ENCODE measurements at regions not wholly inside any gene's neighbourhood (a gene's known extent, or its start where the extent isn't known, plus 50 kb on each side); places are given as distances from the start of the nearest gene placed in this dataset.

DNA sequence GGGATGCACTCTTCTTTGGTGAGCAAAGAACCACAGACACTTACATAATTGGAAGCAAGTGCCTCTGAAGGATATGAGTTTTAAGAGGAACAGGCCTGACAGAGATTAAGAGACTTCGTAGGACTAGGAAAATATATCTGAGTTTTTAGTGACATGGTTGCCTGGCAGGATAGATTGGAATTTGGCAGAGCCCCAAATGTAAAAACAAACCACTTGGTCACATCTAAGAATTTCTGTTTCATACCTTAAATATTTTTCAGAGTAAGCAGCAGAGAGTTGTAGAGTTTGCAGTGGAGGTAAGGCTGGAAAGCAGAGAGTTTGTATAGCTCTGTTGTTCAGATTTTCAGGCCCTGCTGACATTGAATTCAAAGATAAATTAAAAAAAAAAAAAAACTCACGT, 150.1 kb upstream of the MAGEB2 start:
- DNase-seq (ENCODE audit: low spot score): no peak
- in situ Hi-C loops (cut with MboI; ENCODE audit: low sequenced_read_pairs, unreplicated experiment): no loop called here
- TF ChIP-seq, protein P1, sequence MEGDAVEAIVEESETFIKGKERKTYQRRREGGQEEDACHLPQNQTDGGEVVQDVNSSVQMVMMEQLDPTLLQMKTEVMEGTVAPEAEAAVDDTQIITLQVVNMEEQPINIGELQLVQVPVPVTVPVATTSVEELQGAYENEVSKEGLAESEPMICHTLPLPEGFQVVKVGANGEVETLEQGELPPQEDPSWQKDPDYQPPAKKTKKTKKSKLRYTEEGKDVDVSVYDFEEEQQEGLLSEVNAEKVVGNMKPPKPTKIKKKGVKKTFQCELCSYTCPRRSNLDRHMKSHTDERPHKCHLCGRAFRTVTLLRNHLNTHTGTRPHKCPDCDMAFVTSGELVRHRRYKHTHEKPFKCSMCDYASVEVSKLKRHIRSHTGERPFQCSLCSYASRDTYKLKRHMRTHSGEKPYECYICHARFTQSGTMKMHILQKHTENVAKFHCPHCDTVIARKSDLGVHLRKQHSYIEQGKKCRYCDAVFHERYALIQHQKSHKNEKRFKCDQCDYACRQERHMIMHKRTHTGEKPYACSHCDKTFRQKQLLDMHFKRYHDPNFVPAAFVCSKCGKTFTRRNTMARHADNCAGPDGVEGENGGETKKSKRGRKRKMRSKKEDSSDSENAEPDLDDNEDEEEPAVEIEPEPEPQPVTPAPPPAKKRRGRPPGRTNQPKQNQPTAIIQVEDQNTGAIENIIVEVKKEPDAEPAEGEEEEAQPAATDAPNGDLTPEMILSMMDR (IDR thresholded peaks at IDR 0.05; ENCODE audit: borderline replicate concordance, control extremely low read depth, extremely low read depth, insufficient read depth, missing control alignments): no peak

DNA sequence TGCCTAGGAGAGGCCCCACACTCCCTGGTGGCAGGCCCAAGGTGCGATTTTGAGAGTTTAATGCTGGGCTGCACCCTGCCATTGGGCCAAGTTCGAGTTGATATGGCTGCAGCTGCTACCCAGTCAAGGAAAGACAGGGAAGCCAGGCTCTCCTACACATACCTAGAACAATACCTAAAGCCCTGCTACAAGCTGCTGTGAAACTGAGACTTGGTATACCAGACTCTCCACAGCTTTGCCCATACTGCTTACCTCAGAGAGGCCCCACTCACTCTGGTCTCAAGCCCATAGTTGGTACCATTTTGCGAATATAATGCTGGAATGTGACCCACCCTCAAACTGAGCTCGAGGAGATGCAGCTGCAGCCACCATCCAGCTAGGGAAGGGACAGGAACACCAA, 147.7 kb upstream of the MAGEB2 start:
- TF ChIP-seq, protein P1 (IDR thresholded peaks at IDR 0.05; ENCODE audit: borderline replicate concordance, control extremely low read depth, extremely low read depth, insufficient read depth, missing control alignments): no peak
- no peak for DNase-seq (ENCODE audit: low spot score)
- in situ Hi-C loops (cut with MboI; ENCODE audit: low sequenced_read_pairs, unreplicated experiment): no loop called here

DNA sequence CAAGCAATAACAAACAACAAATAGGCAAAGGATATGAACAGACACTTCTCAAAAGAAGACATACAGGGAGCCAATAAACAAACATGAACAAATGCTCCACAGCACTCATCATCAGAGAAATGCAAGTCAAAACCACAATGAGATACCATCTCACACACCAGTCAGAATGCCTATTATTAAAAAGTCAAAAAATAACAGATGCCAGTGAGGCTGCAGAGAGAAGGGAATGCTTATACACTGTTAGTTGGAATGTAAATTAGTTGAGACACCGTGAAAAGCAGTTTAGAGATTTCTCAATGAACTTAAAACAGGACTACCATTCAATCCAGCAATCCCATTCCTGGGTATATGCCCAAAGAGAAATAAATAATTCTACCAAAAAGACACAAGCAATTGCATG, 129.8 kb upstream of the MAGEB2 start:
- DNase-seq (ENCODE audit: low spot score): no peak
- in situ Hi-C loops (cut with MboI; ENCODE audit: low sequenced_read_pairs, unreplicated experiment): no loop called here

DNA sequence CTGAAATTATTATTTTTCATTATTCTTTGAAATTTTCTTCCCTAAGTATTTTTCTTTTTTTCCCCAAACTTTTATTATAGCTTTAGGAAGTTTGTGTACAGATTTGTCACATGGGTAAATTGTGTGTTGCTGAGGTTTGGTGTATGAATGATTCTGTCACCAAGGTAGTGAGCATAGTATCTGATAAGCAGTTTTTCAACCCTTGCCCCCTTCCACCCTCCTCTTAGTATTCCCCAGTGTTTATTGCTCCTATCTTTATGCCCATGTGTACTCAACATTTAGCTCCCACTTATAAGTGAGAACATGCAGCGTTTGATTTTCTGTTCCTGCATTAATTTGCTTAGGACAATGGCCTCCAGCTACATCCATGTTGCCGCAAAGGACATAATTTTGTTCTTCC, 103.9 kb upstream of the MAGEB2 start:
- in situ Hi-C loops (cut with MboI; ENCODE audit: low sequenced_read_pairs, unreplicated experiment): no loop called here
- no peak for DNase-seq (ENCODE audit: low spot score)
- TF ChIP-seq, protein P1 (IDR thresholded peaks at IDR 0.05; ENCODE audit: borderline replicate concordance, control extremely low read depth, extremely low read depth, insufficient read depth, missing control alignments): no peak

More for the DNA sequence above, 129.8 kb upstream of the MAGEB2 start:
- TF ChIP-seq, protein P1 (IDR thresholded peaks at IDR 0.05; ENCODE audit: borderline replicate concordance, control extremely low read depth, extremely low read depth, insufficient read depth, missing control alignments): no peak

DNA sequence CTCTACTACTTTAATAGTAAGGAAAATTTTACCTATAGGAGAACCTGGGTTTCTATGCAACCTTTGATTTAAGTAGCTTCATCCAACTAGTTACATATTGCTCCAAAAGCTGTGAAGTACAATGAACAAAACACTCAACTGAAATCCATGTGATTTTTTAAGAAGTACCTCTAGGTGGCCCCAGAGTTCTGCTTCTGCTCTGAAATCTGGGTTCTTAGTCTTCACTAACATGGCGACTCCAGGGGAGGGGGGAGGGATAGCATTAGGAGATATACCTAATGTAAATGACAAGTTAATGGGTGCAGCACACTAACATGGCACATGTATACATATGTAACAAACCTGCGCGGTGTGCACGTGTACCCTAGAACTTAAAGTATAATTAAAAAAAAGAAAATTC, 73.4 kb upstream of the MAGEB2 start:
- TF ChIP-seq, protein P1 (IDR thresholded peaks at IDR 0.05; ENCODE audit: borderline replicate concordance, control extremely low read depth, extremely low read depth, insufficient read depth, missing control alignments): peak; percentile 16
- in situ Hi-C loops (cut with MboI; ENCODE audit: low sequenced_read_pairs, unreplicated experiment): loop anchor here (25.0 kb wide), 1 partner anchor 345 kb away; no protein-coding TSS in a partner anchor
- no peak for DNase-seq (ENCODE audit: low spot score)

DNA sequence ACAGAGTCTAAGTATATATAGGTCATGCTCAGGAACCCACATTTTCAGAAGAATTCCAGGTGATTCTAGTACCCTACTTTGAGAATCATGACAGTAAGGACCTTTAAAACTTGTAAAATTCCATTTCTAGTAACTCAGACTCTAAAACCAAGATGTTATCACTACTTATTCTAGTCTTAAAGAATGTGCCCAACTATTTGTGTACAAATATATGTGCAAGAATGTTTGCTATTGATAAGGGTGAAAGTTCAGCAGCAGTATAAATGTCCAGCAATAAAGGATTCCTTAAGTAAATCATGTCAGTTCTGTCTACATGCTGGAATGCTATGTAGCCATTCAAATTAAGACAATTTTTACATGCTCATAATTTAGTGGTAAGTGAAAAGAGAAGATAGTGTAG, 71.1 kb upstream of the MAGEB2 start:
- TF ChIP-seq, protein P1 (IDR thresholded peaks at IDR 0.05; ENCODE audit: borderline replicate concordance, control extremely low read depth, extremely low read depth, insufficient read depth, missing control alignments): no peak
- DNase-seq (ENCODE audit: low spot score): no peak
- in situ Hi-C loops (cut with MboI; ENCODE audit: low sequenced_read_pairs, unreplicated experiment): loop anchor here (25.0 kb wide), 1 partner anchor 343 kb away; no protein-coding TSS in a partner anchor
